ENCODE measurements at regions not wholly inside any gene's neighbourhood (a gene's known extent, or its start where the extent isn't known, plus 50 kb on each side); places are given as distances from the start of the nearest gene placed in this dataset.
A peak's percentile ranks its signal among the peaks of the same experiment; 100 is the strongest.

DNA sequence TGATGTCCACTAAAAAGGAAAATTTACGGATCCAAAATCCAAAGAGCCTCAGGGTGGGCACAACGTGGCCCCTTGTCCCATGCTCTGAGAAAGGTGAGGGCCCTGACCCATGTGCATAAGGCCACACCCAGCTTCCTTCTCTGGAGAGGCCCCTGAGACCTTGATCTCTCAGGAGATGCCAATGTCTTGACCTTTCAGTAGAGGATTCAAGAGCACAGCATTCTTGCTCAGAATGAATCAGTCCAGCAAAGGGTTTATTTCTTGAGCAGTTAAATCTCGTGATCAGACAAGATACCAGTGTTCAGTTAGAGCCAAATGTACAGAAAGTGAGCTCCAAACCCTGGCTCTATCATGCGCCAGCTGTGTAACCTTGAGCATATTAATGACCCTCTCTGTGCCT, 115.9 kb upstream of the DAPK1 start:
- Histone ChIP-seq H3K79me2 (ENCODE audit: insufficient read depth) (no peaks in the 10 kb centered on the region), H3K9ac (no peak overlapping the region), H3K9me3 (ENCODE audit: low read depth) (no peaks in the 10 kb centered on the region), H3K27ac (peak overlapping the region; percentile 37), H2AFZ (no peak overlapping the region), H3F3A (ENCODE audit: insufficient read depth) (no peaks in the 10 kb centered on the region), H3K9me2 (ENCODE audit: insufficient read depth) (no peaks in the 10 kb centered on the region), H3K27me3 (replicated peaks; ENCODE audit: insufficient read depth) (peaks cover under 1% of the 10 kb centered on the region), H3K4me3 (no peak overlapping the region), H3K36me3 (ENCODE audit: low read depth) (no peaks in the 10 kb centered on the region), H3K4me1 (ENCODE audit: insufficient read depth) (peaks cover 18% of the 10 kb centered on the region), H4K20me1 (ENCODE audit: insufficient read depth) (no peaks in the 10 kb centered on the region), H3K4me2 (ENCODE audit: unreplicated experiment) (no peak overlapping the region)
- 47 to 51% methylated on average over 4 of the region's 4 CpGs for WGBS, 2 experiments (ENCODE audit: low coverage in 1 of 2, low lambda C conversion rate in 2 of 2, missing lambda C conversion rate in 2 of 2)
- in situ Hi-C loops (cut with MboI): no loop called here
- DNase-seq: peak; percentile 22
- TF ChIP-seq EZH2phosphoT487 (IDR thresholded peaks at IDR 0.05; ENCODE audit: insufficient read depth, low read depth) (no peak), EZH2 (IDR thresholded peaks at IDR 0.05; ENCODE audit: insufficient read depth, poor library complexity, severe bottlenecking) (no peak)

DNA sequence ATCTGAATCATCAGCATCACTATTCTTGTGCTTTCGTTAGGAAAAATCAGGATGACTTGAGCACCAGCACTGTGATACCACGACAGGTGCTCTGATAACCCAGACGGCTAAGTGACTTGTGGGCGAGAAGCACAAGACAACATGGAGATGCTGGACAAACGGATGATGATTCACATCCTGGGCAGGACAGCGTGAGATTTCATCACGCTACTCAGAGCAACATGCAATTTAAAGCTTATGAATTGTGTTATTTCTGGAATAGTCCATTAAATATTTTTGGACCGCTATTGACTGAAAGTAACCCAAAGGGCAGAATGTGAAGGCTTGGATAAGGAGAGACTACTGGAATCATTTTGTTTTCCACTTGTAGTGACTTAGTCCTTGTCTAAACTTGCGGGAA, 114.8 kb upstream of the DAPK1 start:
- in situ Hi-C loops (cut with MboI): no loop called here
- Histone ChIP-seq H3F3A (ENCODE audit: insufficient read depth) (no peaks in the 10 kb centered on the region), H4K20me1 (ENCODE audit: insufficient read depth) (no peaks in the 10 kb centered on the region), H2AFZ (no peak overlapping the region), H3K36me3 (ENCODE audit: low read depth) (no peaks in the 10 kb centered on the region), H3K79me2 (ENCODE audit: insufficient read depth) (no peaks in the 10 kb centered on the region), H3K4me3 (no peak overlapping the region), H3K4me1 (ENCODE audit: insufficient read depth) (peaks cover 18% of the 10 kb centered on the region), H3K9ac (no peak overlapping the region), H3K4me2 (ENCODE audit: unreplicated experiment) (no peak overlapping the region), H3K9me3 (ENCODE audit: low read depth) (no peaks in the 10 kb centered on the region), H3K9me2 (ENCODE audit: insufficient read depth) (no peaks in the 10 kb centered on the region), H3K27me3 (replicated peaks; ENCODE audit: insufficient read depth) (no peaks in the 10 kb centered on the region; the same call in none of the 2 replicates), H3K27ac (no peak overlapping the region)
- 64 to 68% methylated on average over 9 of the region's 9 CpGs for WGBS, 2 experiments (ENCODE audit: low coverage in 1 of 2, low lambda C conversion rate in 2 of 2, missing lambda C conversion rate in 2 of 2)
- no peak for TF ChIP-seq EZH2phosphoT487 (IDR thresholded peaks at IDR 0.05; ENCODE audit: insufficient read depth, low read depth)
- no peak for TF ChIP-seq EZH2 (IDR thresholded peaks at IDR 0.05; ENCODE audit: insufficient read depth, poor library complexity, severe bottlenecking)
- DNase-seq: peak; percentile 30

DNA sequence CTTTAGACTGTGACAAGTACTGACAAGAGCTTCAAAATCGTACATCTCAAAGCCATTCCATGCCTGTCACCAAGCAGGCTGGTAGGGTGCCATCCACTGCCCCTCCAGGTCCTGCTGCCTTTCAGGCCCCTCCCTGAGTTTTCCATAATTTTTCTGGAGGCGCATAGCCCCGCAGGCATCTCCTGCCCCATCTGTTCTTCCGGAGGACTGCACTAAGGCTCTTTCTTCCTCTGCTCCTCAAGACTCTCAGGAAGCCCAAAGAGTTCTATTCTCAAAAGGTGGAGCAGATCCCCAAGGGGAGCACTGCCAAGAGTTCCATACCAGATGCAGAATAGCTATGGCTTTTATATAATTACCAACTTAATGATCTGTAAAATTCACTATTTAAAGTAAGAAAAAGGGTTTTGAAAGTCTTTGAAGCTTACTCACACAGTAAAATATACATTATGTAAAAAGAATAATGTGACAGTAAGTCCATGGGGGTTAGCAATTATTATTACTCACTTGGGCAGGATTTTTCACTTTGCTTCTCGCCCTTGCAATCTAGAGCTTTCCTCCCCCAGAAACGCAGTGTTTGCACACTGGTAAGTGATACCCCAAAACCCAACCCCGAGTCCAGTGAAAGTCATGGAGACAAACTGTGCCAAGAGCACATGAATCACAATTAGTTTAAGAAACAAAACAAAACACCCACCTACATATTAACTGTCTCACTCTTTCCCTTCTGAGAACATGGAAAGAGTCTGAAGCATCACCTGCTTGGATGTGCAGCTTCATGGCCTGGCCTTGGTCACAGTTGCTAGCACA, 114.1 kb upstream of the DAPK1 start:
- Histone ChIP-seq H4K20me1 (ENCODE audit: insufficient read depth) (no peaks in the 10 kb centered on the region), H3K27ac (no peak overlapping the region), H3F3A (ENCODE audit: insufficient read depth) (no peaks in the 10 kb centered on the region), H3K36me3 (ENCODE audit: low read depth) (no peaks in the 10 kb centered on the region), H3K9me3 (ENCODE audit: low read depth) (no peaks in the 10 kb centered on the region), H3K4me2 (ENCODE audit: unreplicated experiment) (no peak overlapping the region), H3K27me3 (replicated peaks; ENCODE audit: insufficient read depth) (no peaks in the 10 kb centered on the region; the same call in none of the 2 replicates), H3K9me2 (ENCODE audit: insufficient read depth) (no peaks in the 10 kb centered on the region), H3K4me1 (ENCODE audit: insufficient read depth) (peaks cover 18% of the 10 kb centered on the region), H3K79me2 (ENCODE audit: insufficient read depth) (no peaks in the 10 kb centered on the region), H2AFZ (no peak overlapping the region), H3K4me3 (no peak overlapping the region), H3K9ac (no peak overlapping the region)
- in situ Hi-C loops (cut with MboI): no loop called here
- 50 to 54% methylated on average over 7 of the region's 7 CpGs for WGBS, 2 experiments (ENCODE audit: low coverage in 1 of 2, low lambda C conversion rate in 2 of 2, missing lambda C conversion rate in 2 of 2)
- DNase-seq: peak; percentile 16
- no peak for TF ChIP-seq EZH2 (IDR thresholded peaks at IDR 0.05; ENCODE audit: insufficient read depth, poor library complexity, severe bottlenecking)
- TF ChIP-seq EZH2phosphoT487 (IDR thresholded peaks at IDR 0.05; ENCODE audit: insufficient read depth, low read depth): no peak

DNA sequence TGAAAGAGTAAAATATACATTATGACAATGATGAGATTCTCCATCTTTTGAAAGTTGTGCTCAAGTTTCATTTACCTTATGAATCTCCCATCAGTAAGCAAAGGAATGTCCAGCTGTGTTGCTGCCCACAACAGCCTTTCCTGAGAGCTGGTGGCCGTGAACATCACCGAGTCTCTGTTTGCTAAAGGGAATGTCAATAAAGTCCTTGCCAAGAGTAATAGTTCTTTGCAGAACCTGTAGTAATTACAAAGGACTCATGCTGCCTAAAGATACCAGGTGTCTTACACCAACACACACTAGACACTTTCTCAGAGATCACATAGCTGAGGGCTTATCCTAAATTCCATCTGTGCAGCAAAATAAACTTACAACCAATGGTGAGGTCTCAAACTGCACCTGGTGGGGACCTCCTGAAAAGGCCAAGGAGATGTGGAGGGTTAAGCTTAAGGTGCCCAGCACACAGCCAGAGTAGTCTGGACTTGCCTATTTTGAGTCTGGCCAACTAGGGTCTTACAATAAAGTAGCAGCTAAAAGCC, 111.1 kb upstream of the DAPK1 start:
- Histone ChIP-seq H3K27ac (no peak overlapping the region), H3K79me2 (ENCODE audit: insufficient read depth) (no peaks in the 10 kb centered on the region), H3K27me3 (replicated peaks; ENCODE audit: insufficient read depth) (no peaks in the 10 kb centered on the region; the same call in 1 of the 2 replicates), H3K4me3 (no peak overlapping the region), H3K9me2 (ENCODE audit: insufficient read depth) (no peaks in the 10 kb centered on the region), H4K20me1 (ENCODE audit: insufficient read depth) (no peaks in the 10 kb centered on the region), H3K9ac (no peak overlapping the region), H3F3A (ENCODE audit: insufficient read depth) (no peaks in the 10 kb centered on the region), H3K9me3 (ENCODE audit: low read depth) (no peaks in the 10 kb centered on the region), H3K4me1 (ENCODE audit: insufficient read depth) (peaks cover 16% of the 10 kb centered on the region), H3K36me3 (ENCODE audit: low read depth) (no peaks in the 10 kb centered on the region), H2AFZ (no peak overlapping the region), H3K4me2 (ENCODE audit: unreplicated experiment) (no peak overlapping the region)
- 64 to 83% methylated on average over 2 of the region's 2 CpGs for WGBS, 2 experiments (ENCODE audit: low coverage in 1 of 2, low lambda C conversion rate in 2 of 2, missing lambda C conversion rate in 2 of 2)
- in situ Hi-C loops (cut with MboI): no loop called here
- DNase-seq: no peak
- TF ChIP-seq EZH2phosphoT487 (IDR thresholded peaks at IDR 0.05; ENCODE audit: insufficient read depth, low read depth): no peak
- no peak for TF ChIP-seq EZH2 (IDR thresholded peaks at IDR 0.05; ENCODE audit: insufficient read depth, poor library complexity, severe bottlenecking)
